Peyer's patch (tissue), 4 donors: ENCODE measurements at regions not wholly inside any gene's neighbourhood (a gene's known extent, or its start where the extent isn't known, plus 50 kb on each side); places are given as distances from the start of the nearest gene placed in this dataset.

ENCODE experiments used
- CTCF ChIP-seq, 6 experiments: fragments of 450-650 bp in 4 of 6; fragments of 200-600 bp in 2 of 6; sonication (generic) in 1 of 6; IDR thresholded peaks; one replicate each; pipeline ENCODE4 v1.5.1; 2017 to 2019; ENCODE audit warnings: antibody characterized with exemption in 6 of 6, mild to moderate bottlenecking in 3 of 6, moderate library complexity in 1 of 6
- POLR2A ChIP-seq, 2 donors: fragments of 450-650 bp; IDR thresholded peaks; one replicate each; pipeline ENCODE4 v1.5.1; 2017; ENCODE audit warnings: antibody characterized with exemption in 2 of 2, mild to moderate bottlenecking in 2 of 2, moderate library complexity in 2 of 2

- TF ChIP-seq CTCF (IDR thresholded peaks at IDR 0.05) (no peak), POLR2A (IDR thresholded peaks at IDR 0.05) (no peak)
These were observed 355.1 kb upstream of the MBL2 start for GRCh38 chr10:53127686-53128085.
